ENCODE measurements at regions not wholly inside any gene's neighbourhood (a gene's known extent, or its start where the extent isn't known, plus 50 kb on each side); places are given as distances from the start of the nearest gene placed in this dataset.
A peak's percentile ranks its signal among the peaks of the same experiment; 100 is the strongest.

DNA sequence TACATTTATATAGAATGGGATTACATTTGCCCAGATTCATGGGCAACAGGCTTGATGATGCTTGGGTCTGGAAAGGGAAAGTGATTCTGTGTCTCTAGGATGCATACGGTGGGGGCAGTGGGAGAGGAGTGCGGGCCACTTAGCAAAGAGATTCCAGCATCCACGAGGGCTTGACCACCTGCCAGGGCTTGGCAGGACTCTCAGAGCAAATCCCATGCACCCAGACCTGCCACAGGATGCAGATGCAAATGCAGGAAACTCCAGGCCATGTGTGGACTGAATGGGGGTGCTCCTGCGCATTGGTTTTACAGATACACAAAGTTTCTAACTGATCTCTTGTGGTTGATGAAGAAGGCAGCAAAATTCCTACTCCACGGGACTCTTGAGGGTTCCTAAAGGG is 334.7 kb downstream of the CYRIA start:
- DNase-seq (ENCODE audit: low read depth): no peak

DNA sequence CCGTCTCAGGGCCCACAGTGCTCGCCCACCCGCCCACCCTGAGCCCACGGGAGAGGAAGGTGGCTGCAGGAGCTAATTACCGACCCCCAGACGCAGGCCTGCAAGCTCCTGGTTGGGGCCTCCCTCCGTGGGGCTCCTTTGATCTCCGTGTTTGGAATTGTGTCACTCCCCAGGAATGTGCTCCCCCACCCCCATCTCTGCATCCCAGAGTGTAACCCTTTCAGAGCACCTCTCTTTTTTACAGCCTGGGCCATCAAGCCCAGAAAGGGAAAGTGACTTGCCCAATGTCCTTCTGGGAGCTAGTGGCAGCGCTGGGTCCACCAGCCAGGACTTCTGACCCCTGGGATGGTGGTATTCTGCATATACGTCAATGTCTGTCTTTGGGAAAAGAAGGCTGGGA is 335.1 kb downstream of the CYRIA start:
- DNase-seq (ENCODE audit: low read depth): peak; percentile 5

DNA sequence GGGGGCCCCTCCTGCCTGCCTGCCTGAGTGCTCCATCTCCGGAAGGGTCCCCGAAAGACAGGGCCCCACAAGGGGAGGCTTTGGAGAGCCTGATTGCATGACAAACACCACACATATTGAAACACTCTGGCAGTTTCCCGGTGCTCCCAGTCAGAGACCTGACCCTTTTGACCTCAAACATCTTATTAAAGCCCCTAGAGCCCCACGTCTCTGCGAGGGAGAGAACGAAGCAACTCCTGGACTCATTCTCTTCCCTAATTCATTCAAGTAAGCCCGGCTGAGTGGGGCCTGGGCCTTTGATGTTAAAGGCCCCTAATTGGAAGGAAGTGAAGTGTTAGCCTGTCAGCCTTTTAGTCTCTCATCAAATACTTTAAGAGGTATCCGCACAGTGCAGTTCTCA is 335.6 kb downstream of the CYRIA start:
- DNase-seq (ENCODE audit: low read depth): no peak

DNA sequence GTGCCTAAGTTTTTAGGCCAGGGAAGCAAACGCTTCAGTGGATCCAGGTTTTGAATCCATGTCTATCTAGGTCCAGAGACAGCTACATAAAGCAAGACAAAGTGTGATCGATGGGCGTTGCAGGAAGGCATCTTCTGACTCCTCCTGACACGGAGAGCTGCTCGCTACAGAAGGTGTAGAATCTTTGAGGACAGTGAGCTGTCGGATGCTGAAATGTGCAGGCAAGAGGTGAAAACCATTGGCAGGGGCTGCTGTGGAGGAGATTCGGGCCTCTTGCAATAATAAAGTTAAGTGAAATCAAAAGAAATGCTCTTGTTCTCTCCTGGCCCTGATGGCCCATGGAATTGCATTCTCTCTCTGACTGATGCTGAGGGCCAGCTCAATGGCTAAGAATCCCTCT is 336.2 kb downstream of the CYRIA start:
- DNase-seq (ENCODE audit: low read depth): no peak

DNA sequence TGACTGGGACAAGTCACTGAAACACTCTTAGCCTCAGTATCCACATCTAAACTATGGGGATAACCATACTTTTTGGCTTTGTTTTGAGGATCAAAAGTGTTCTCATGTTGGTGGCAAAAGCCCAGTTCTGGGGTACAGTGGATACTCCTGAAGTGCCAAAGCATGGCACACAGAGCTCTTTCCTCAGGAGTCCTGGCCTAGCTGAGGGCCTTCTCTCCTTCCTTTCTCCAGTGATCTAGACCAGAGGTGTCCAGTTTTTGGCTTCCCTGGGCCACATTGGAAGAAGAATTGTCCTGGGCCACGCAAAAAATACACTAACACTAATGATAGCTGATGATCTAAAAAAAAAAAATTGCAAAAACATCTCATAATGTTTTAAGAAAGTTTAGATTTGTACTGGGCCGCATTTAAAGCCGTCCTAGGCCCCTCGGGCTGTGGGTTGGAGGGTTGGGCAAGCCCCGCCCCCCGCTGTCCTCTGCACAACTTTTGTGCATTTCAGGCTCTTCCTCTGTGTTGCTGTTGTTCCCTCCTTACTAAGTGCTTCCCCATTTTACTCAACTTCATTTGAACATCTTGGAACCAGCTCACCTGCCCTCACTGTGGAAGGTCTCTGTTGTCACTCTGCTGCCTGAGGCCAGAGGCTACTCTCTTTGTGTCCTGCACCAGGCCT is 337.0 kb downstream of the CYRIA start:
- DNase-seq (ENCODE audit: low read depth): no peak

DNA sequence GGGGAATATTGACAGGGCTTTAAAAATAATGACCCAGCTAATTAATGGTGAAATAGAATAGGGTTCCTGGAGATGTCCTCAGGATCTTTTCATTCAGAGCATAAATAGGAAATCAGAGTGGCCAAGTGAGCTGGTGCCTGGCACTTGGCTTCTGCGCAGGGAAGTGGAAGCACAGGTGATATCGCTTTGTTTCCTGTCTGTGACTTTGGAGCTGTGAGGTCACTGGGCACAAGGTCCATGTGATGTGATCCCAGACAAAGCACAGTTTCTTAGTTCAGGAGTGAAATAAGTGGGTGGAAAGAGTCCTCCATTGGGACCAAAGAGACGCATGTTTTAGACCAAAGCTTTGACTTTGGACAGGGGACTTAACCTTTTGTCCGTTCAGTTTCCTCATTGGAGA is 338.3 kb downstream of the CYRIA start:
- DNase-seq (ENCODE audit: low read depth): no peak

DNA sequence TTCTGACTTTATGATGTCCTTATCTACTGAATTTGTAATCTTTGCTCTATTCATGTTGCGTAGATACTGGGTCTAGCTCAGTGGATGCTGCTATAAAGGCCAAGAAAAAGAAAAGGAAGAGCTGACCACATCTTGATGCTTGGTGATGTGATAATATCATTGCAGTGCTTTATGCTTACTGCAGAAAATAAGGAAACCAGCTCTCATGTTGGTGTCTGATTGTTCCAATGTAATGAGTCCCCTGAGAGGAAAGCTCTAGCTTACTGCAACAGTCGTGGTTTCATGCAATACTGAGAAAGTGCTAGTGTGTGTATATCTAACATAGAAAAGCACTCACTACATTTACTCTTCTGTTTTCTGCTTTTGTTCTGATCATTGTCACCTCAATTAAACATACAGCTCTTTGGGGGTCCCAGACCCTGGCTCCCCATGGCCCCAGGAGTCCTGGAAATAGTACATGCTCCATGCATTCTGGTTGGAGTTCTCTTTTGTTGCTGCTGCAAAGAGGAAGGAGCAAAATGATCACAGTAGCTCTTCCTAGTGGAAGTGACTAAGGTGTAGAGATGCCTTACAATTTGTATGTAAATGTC is 338.8 kb downstream of the CYRIA start:
- no peak for DNase-seq (ENCODE audit: low read depth)

DNA sequence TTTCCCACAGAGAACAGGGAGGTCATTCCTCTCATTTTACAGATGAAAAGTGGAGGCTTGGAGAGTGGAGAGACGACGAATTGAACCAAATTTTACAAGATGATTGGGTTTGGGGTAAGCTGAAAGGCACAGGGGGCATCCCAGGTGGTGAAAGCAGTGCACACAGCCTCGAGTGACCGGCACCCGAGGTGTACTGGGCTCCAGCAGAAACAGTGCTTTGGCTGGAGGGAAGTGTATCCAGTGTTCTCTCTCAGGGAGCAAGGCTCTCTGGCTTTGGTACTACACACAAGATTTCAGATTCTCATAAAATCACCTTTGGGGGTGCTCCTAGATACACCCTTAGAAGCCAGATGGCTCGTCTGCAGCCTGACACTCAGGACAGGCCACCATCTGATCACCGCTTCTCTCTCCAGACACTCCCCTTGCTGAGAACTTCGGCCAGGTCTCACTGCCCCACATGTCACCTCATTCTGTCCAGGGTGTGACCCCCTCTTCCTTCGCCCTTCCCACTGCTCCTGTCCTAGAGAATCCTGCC is 339.6 kb downstream of the CYRIA start:
- DNase-seq (ENCODE audit: low read depth): no peak

DNA sequence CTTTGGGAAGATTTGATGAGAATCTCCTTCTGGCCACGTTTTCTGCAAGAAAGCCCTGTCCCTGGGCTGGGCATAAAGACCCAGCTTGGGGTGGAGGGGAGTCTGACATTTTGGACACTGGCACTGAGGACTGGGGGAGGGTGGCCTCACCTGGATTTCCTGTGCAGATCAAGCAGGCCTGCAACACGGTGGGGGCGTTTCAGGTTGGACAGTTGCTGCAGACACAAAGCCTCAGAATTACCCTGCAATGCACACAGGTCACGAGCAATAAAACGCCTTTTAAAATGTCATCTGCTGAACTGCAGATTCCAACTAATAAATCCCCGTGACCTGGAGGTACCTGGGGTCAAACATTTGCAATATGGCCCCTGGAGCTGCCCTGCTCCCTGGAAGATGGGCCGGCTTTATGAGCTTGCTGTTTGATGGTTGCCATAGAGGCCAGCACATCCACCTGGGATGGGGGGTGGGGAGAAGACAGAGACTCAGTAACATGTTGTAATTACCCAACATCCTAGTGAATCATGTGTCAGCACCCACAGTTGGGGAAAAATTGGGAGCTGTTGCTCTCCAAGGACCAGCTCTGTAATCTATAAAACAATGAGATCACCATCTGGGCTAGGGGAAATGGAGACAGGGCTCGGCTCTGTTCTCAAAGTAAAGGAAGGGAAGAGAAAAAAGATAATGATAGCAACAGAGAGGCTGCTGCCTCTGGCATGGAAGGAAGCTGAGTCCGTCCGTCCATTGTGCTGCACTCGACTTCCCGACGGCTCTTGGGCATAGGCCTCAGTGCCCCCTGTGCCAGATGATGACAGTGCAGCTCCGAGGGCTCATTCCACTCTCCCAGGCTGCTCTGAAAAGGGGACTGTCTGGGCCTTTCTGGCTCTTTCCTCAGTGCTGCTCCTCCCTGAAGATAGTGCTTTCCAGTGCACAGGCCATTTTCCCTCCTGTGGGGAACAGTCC is 340.3 kb downstream of the CYRIA start:
- no peak for DNase-seq (ENCODE audit: low read depth)

DNA sequence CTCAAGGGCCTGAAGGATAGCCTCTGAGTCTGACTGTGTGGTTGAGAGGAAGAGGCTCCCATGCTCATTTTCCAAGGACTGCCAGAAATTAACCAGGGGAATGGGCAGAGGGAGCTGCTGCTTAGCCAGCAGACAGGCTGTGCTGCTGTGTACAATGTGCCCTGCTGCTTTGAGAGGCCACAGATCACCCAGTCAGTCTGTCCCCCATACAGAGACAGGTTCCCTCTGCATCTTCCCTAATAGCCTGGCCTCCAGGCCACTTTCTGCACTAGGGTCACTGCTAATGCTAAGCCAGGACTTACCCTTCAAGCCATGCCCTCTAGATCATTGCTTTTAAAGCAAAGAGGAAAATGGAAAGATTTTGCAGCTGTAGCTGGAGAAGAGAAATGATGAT is 341.1 kb downstream of the CYRIA start:
- DNase-seq (ENCODE audit: low read depth): no peak

DNA sequence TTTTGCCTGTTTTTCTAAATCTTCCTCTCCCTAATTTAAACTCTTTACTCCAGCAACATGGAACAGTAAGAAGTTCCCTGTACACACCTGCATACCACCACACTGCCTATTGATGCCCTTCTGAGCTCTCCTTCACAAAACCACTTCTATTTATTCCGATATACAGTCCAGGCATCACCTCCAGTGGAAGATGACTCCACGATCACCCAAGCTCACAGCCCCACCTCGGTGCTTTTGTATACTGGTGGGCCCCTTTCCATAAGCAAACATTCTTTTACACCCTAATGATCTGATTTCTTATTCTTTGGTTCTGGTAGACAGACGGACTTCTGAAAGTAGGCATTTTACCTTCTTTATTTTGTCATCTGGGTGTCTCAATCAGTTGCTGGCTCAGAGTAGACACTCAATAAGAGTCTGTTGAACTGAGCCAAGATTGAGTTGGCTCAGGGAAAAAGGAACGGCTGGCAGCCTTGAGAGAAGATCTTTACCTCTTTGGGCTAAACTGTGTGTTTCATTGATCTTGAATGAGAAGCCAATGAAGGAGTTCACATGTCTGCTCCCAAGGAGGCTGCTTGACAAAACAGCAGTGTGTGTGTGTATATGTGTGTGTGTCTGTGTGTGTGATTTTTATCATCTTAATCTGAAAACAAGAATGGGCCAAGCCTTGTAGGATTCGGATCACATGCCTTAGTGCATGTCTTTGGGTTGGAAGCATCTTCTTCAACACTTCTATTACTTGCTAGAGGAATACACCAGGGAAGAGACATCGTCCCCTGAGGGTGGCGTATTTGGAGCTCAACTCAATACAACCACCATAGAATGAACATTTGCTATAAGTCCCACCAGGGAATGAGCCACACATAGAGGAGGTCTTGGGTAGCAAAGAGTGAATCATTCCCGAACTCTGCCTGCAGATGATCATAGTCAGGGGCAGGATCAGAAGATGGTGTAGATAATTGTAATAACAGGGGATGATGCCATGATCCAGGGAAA is 341.8 kb downstream of the CYRIA start:
- DNase-seq (ENCODE audit: low read depth): no peak

DNA sequence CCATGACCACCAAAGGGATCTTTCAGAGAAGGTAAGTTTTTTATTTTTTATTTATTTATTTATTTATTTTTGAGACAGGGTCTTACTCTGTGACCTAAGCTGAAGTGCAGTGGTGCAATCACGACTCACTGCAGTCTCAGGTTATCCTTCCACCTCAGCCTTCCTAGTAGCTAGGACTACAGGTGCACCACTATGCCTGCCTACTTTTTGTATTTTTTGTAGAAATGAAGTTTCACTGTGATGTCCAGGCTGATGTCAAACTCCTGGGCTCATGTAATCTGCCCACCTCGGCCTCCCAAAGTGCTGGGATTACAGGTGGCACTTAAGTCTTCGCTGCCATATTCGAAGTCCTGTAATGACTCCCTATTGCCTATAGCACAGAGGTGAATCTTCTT is 342.5 kb downstream of the CYRIA start:
- DNase-seq (ENCODE audit: low read depth): no peak

DNA sequence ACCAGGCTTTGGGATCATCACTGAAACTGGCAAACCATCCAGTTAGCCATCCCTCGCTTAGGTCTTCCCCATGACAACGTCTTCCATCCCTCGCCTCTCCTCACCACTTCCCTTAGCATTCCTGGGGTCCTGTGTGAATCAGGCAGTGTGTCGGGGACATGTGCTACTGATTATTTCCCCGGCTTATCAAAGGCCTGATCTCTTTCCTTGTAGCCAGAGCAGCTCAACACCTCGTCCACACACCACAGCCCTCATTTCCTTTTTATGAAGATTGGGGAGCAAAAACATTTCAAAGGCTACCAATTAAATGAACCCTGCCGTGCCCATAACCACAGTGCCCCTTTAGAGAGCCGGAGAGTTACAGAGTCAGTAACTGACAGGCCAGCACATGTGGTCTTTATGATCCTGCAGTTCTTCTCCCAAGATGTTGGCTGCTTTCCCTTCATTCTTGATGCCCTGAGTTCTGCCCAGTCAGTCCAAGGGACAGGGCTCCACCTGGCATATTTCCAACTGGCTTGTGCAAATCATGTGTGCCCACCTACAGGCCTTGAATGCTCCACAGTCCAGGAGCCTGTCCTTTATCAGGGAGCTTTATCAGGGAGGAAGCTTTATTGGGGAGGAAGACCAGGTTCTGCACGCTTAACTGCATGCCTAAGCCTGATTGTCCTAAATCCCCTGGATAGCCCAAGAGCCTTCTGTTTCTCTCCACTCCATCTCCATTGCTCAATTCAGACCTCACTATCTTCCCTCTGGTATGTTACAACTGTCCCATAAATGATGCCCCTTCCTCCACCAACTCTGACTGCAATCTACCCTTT is 343.1 kb downstream of the CYRIA start:
- DNase-seq (ENCODE audit: low read depth): no peak

DNA sequence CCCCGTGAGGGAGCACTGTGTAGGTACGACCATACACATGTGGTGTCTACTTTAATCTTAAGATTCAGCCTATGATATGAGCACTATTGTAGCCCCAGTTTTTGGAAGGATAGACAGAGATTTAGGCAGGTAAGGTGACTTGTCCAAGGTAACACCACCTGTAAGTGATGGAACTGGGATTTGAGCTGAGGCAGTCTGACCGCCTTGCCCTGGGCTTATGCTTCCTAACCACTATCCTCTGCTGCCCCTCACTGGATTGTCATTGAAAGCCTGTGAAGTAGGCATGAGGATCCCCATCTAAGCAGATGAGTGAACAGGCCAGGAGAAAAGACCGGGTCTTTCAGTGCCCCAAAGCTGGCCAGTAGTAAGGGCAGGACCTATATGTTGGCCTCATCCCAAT is 343.8 kb downstream of the CYRIA start:
- no peak for DNase-seq (ENCODE audit: low read depth)

DNA sequence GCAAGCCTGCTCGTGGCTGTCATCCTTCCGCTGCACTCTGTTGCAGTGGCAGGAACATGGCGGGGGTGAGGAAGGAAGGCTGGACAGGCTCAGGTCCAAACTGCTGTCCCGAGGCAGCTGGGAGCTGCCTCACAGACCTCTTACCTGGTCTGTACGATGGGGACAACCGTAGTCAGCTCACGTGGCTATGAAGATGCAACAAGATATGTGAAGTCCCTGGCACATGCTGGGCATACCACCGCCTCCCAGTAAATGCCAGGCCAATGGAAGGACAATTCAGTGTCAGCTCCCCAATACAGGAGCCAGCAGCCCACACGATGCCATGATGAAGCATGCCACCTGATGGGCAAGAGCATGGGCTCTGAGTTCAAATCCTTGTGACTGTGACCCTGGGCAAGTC is 344.4 kb downstream of the CYRIA start:
- no peak for DNase-seq (ENCODE audit: low read depth)

DNA sequence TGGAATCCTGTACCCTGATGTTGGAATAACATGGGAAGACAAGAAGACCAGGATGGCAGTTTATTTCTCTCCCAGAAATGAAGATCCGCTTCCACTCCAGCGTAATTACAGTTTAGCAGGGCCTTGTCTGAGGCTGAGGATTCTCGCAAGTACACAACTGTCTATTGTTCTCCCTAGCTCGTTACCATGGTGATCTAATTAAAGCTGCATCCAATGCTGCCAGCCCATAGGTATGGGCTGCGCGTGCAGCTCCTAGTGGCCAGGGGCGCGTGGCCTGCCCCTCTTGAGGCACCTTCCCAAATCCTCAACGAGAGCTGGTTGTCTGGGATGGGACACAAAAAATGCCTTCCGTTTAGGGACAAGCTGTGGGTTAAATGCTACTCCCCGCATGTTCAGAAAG is 344.9 kb downstream of the CYRIA start:
- no peak for DNase-seq (ENCODE audit: low read depth)

DNA sequence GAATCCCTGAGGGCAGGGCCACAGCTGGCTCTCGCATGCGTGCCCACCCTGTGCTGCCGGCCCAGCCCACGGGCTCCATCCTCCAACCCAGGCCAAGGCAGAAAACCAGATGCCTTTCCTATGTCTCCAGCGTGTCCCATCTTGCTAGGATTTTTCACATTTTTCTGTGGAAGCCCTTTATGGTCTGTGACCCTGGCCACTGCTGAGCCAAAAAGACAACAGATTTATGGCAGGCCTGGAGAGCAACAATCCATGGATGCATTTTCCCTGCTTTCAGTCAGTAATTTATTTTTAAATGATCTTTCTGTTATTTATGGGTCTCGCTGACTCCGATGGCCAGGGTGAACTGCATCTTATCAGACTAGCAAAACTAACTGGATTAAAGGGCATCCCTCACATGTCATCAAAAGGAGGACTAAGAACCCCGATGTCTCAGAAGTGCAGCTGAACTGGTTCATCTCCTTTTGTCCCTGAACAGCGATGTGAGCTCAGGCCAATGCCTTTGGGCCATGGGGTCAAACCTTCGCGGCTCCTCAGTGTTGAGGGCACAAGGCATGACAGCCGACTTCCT is 346.0 kb downstream of the CYRIA start:
- DNase-seq (ENCODE audit: low read depth): no peak

DNA sequence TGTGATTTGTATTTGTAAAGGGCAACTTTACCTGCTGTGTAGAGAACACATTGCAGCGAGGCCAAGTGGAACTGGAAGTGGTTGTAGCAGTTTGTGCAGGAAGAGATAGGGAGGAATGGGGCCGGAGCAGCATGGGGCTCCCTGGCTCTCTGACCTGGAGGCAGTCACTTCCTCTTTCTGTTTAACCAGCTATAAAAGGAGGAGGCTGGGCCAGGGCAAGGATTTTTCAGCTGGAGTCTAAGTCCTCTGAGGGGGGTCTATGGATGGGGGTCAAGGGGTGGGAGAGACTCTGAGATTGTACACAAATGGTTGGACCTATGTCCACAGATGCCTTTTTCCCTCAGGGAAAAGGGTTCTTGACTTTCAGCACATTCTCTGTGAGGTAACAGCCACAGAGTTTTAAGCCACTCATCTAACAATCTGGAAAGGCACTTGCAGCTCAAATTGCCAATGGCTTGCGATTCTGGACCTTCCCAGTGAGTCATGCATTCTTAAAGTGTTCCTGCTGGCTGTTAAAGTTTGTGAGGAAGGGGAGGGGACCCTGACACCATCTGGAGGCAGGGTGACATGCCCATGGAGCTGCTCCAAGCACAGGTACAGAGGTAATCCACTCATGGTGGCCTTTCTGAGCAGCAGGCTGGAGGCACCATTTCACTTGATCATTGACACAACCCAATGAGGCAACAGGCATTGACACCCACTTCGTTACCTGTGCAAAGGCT is 347.0 kb downstream of the CYRIA start:
- DNase-seq (ENCODE audit: low read depth): no peak

DNA sequence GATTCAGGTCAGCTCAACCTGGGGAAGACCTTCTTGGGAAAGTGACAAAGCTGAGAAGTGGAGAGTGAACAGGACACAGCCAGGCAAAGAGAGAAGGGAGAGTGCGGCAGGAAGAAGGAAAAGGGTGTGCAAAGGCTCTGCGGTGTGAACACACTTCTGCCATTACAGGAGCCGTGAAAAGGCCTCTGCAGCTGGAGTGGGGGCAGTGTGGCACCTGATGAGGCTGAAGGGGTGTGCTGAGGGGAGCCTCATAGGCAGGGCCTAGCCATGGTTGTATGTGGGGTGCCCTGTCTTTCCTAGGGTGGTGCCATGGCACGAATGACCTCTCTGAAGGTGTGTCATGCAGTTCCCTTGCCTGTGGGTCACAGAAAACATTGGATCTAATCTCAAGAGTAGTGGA is 347.6 kb downstream of the CYRIA start:
- DNase-seq (ENCODE audit: low read depth): no peak

All from iris pigment epithelial cell (primary cell).